GM12878 (cell line): ENCODE measurements at regions not wholly inside any gene's neighbourhood (a gene's known extent, or its start where the extent isn't known, plus 50 kb on each side); places are given as distances from the start of the nearest gene placed in this dataset.

Experiments used
- ATAC-seq: fragments of 200-7000 bp; cut with Tn5 transposase; 3 replicates; pipeline ENCODE4 v1.9.1; 2020; ENCODE audit warnings: mild to moderate bottlenecking, moderate library complexity
- BruUV-seq: library from RNA; stranded (reverse); fragments of 400-500 nt; replicated peaks from 2 replicates; lab custom pipeline; 2021; lab: Mats Ljungman, UMichigan
- CTCF ChIA-PET: fragments of 300-600 bp; sonication (Branson Sonifier 250); formaldehyde crosslinking; extraction: SDS; loops from one replicate; lab custom pipeline; 2021; ENCODE audit warnings: inconsistent platforms; lab: Yijun Ruan, JAX
- POLR2A ChIA-PET: fragments of 350-600 bp; formaldehyde crosslinking; extraction: SDS; loops from one replicate; lab custom pipeline; 2021; ENCODE audit warnings: inconsistent platforms; lab: Charles Lee
- RAD21 ChIA-PET: fragments of 300-600 bp; sonication (Branson Sonifier 250); formaldehyde crosslinking; loops from one replicate; lab custom pipeline; 2023; ENCODE audit warnings: antibody characterized with exemption; ENCODE audit not compliant: unreplicated experiment; lab: Charles Lee
- SMC1A ChIA-PET: fragments of 300-600 bp; sonication (Branson Sonifier 250); formaldehyde crosslinking; loops from one replicate; lab custom pipeline; 2023; ENCODE audit not compliant: unreplicated experiment, uncharacterized antibody; lab: Charles Lee
- DNase-seq: peaks from one replicate; pipeline ENCODE4 v3.0.0-alpha.2; 2011; ENCODE audit warnings: low read depth, low spot score
- FAIRE-seq: peaks from 3 replicates; lab custom pipeline; 2011; peaks lifted over from hg19 to GRCh38; lab: Jason Lieb, UNC
- H2AFZ ChIP-seq: 2 replicates; pipeline ENCODE4 v1.6.0; 2011; ENCODE audit warnings: low read depth, low read length, control low read depth; ENCODE audit not compliant: control insufficient read depth
- H3K27ac ChIP-seq: 2 replicates; pipeline ENCODE4 v1.5.1; 2011; ENCODE audit warnings: control low read depth; ENCODE audit not compliant: control insufficient read depth, insufficient read depth
- H3K27me3 ChIP-seq, 2 experiments: replicated peaks in 1 of 2; 2 replicates each; pipeline versions ENCODE4 v1.6.0 to v1.6.1; 2011; ENCODE audit warnings: low read length in 1 of 2; ENCODE audit not compliant: control insufficient read depth in 2 of 2, insufficient read depth in 2 of 2
- H3K36me3 ChIP-seq, 2 experiments: 2 replicates each; pipeline ENCODE4 v1.5.1; 2011; ENCODE audit warnings: low read length in 1 of 2; ENCODE audit not compliant: control insufficient read depth in 2 of 2, insufficient read depth in 2 of 2
- H3K4me1 ChIP-seq: 2 replicates; pipeline ENCODE4 v1.6.1; 2011; ENCODE audit warnings: mild to moderate bottlenecking, low read length, moderate library complexity, mixed read lengths; ENCODE audit not compliant: control insufficient read depth, insufficient read depth
- H3K4me2 ChIP-seq: 2 replicates; pipeline ENCODE4 v1.6.0; 2011; ENCODE audit warnings: control low read depth; ENCODE audit not compliant: control insufficient read depth, insufficient read depth
- H3K4me3 ChIP-seq: fragments of 200-600 bp; sonication (generic); 2 replicates; pipeline ENCODE4 v1.5.1; 2016
- H3K79me2 ChIP-seq: 2 replicates; pipeline ENCODE4 v1.6.0; 2011; ENCODE audit warnings: low read length; ENCODE audit not compliant: control insufficient read depth, insufficient read depth
- H3K9ac ChIP-seq: 2 replicates; pipeline ENCODE4 v1.8.0; 2011; ENCODE audit warnings: low read length, control low read depth, mixed read lengths; ENCODE audit not compliant: control insufficient read depth, insufficient read depth
- H3K9me3 ChIP-seq: replicated peaks from 3 replicates; pipeline ENCODE4 v1.5.1; 2011; ENCODE audit warnings: mild to moderate bottlenecking, low read length; ENCODE audit not compliant: control insufficient read depth, insufficient read depth
- H4K20me1 ChIP-seq: 2 replicates; pipeline ENCODE4 v1.6.0; 2011; ENCODE audit not compliant: control insufficient read depth, insufficient read depth
- ASH2L ChIP-seq: fragments of 300-600, 200-600 bp; sonication (generic); IDR thresholded peaks from 2 replicates; pipeline ENCODE4 v1.6.1; 2017; ENCODE audit warnings: low read depth, mild to moderate bottlenecking, borderline replicate concordance
- BHLHE40 ChIP-seq, 2 experiments: fragments of 450-650 bp in 1 of 2; IDR thresholded peaks; 2 replicates each; pipeline ENCODE4 v1.6.1; 2011 to 2017; ENCODE audit warnings: low read depth in 2 of 2, borderline replicate concordance in 1 of 2, improper control_type of control experiment in 1 of 2, low read length in 1 of 2, mild to moderate bottlenecking in 1 of 2
- BMI1 ChIP-seq: fragments of 450-650 bp; IDR thresholded peaks from 2 replicates; pipeline ENCODE4 v1.6.1; 2016; ENCODE audit warnings: mild to moderate bottlenecking, moderate library complexity, borderline replicate concordance
- CHD1 ChIP-seq: IDR thresholded peaks from 2 replicates; pipeline ENCODE4 v1.6.1; 2012; ENCODE audit warnings: low read depth, low read length, improper control_type of control experiment
- CHD4 ChIP-seq: fragments of 200-600 bp; sonication (generic); IDR thresholded peaks from 2 replicates; pipeline ENCODE4 v1.6.1; 2016; ENCODE audit warnings: mild to moderate bottlenecking
- CREB1 ChIP-seq: IDR thresholded peaks from 2 replicates; pipeline ENCODE4 v1.6.1; 2012; ENCODE audit warnings: low read depth, mild to moderate bottlenecking, inconsistent platforms
- E4F1 ChIP-seq: fragments of 450-650 bp; IDR thresholded peaks from 2 replicates; pipeline ENCODE4 v1.6.1; 2018; ENCODE audit warnings: borderline replicate concordance, mild to moderate bottlenecking; ENCODE audit not compliant: partially characterized antibody
- HDAC2 ChIP-seq: fragments of 200-600 bp; sonication (generic); IDR thresholded peaks from 2 replicates; pipeline ENCODE4 v1.6.1; 2017
- NFXL1 ChIP-seq: fragments of 450-650 bp; IDR thresholded peaks from 2 replicates; pipeline ENCODE4 v1.6.1; 2017; ENCODE audit warnings: antibody characterized with exemption, mild to moderate bottlenecking, borderline replicate concordance
- PBX3 ChIP-seq: IDR thresholded peaks from 2 replicates; pipeline ENCODE4 v1.6.1; 2011; ENCODE audit warnings: mild to moderate bottlenecking, low read depth, low read length, moderate library complexity; ENCODE audit not compliant: insufficient replicate concordance
- PML ChIP-seq: IDR thresholded peaks from 2 replicates; pipeline ENCODE4 v1.6.1; 2012; ENCODE audit warnings: low read length, inconsistent platforms
- SMAD5 ChIP-seq: IDR thresholded peaks from 2 replicates; pipeline ENCODE4 v1.6.1; 2016; ENCODE audit warnings: antibody characterized with exemption, low read depth
- TCF12 ChIP-seq: IDR thresholded peaks from 2 replicates; pipeline ENCODE4 v1.6.1; 2011; ENCODE audit warnings: low read depth, mild to moderate bottlenecking, low read length
- USF1 ChIP-seq: IDR thresholded peaks from 2 replicates; pipeline ENCODE4 v1.6.1; 2011; ENCODE audit warnings: borderline replicate concordance, low read depth, mild to moderate bottlenecking, moderate library complexity, mixed read lengths, low read length; ENCODE audit not compliant: insufficient read depth; ENCODE audit errors: extremely low read length
- ZBED1 ChIP-seq: IDR thresholded peaks from 2 replicates; pipeline ENCODE4 v1.6.1; 2016; ENCODE audit warnings: borderline replicate concordance
- ZBTB33 ChIP-seq: fragments of 450-650 bp; IDR thresholded peaks from 2 replicates; pipeline ENCODE4 v1.6.1; 2017; ENCODE audit warnings: mild to moderate bottlenecking
- ZNF24 ChIP-seq: fragments of 450-650 bp; IDR thresholded peaks from 2 replicates; pipeline ENCODE4 v1.6.1; 2017; ENCODE audit warnings: antibody characterized with exemption, mild to moderate bottlenecking
- ZNF274 ChIP-seq: IDR thresholded peaks from one replicate; pipeline ENCODE4 v1.8.0; 2011; ENCODE audit not compliant: insufficient read length, insufficient read depth
- WGBS: methylation state at CpG from one replicate; pipeline ENCODE4 v1.1.6; 2016; ENCODE audit warnings: low lambda C conversion rate; ENCODE audit not compliant: insufficient replicate concordance, insufficient coverage; ENCODE audit errors: missing lambda C conversion rate; 5-methylcytosine and 5-hydroxymethylcytosine counted together
- in situ Hi-C: fragments of 300-500 bp; cut with MboI; formaldehyde crosslinking; loops from 9 replicates; pipeline ENCODE4 v1.14.3; 2018; ENCODE audit warnings: mixed read lengths
- intact Hi-C: fragments of 100-400 bp; cut with micrococcal nuclease; formaldehyde crosslinking; loops from one replicate; pipeline ENCODE4 v1.14.2; 2022; ENCODE audit not compliant: unreplicated experiment

GRCh38 chr4:156439576-156440200, 486.0 kb upstream of the CTSO start:
- no TSS peak for BruUV-seq
- no peaks in the 10 kb centered on the region for H3K79me2 ChIP-seq
- H3K36me3 ChIP-seq: no peaks in the 10 kb centered on the region
- no peaks in the 10 kb centered on the region for H3K4me1 ChIP-seq
- TF ChIP-seq TCF12 (no peak), ZNF274 (no peak), E4F1 (no peak), CREB1 (no peak), PML (no peak), CHD4 (no peak), ZBTB33 (no peak), BMI1 (no peak), ZNF24 (no peak), BHLHE40 (IDR thresholded peaks at IDR 0.05; ENCODE audit: borderline replicate concordance in 1 of 2, low read depth in 2 of 2, low read length in 1 of 2) (no peak), ZBED1 (no peak), SMAD5 (no peak), NFXL1 (no peak), USF1 (no peak), PBX3 (no peak), CHD1 (no peak), HDAC2 (no peak), ASH2L (no peak)
- TF ChIP-seq, all 136 proteins: peak for 0
- ChIA-PET RAD21 (no interaction called here), CTCF (no interaction called here), POLR2A (no interaction called here), SMC1A (no interaction called here)
- in situ Hi-C loops (no loop called here), intact Hi-C loops (no loop called here)
- FAIRE-seq (no peak), ATAC-seq (no peak), DNase-seq (no peak)
- Histone ChIP-seq H3K9ac (no peak overlapping the region), H4K20me1 (no peaks in the 10 kb centered on the region), H3K4me3 (no peak overlapping the region), H3K27ac (no peak overlapping the region), H3K27me3 (no peaks in the 10 kb centered on the region), H3K4me2 (no peak overlapping the region), H2AFZ (no peak overlapping the region), H3K9me3 (no peaks in the 10 kb centered on the region)
- 33% methylated on average over 4 of the region's 4 CpGs for WGBS
